Heart left ventricle (tissue), 13 donors: ENCODE measurements at regions not wholly inside any gene's neighbourhood (a gene's known extent, or its start where the extent isn't known, plus 50 kb on each side); places are given as distances from the start of the nearest gene placed in this dataset.

Experiments used
- CTCF ChIP-seq, 12 donors: fragments of 200-600 bp; sonication (generic) in 4 of 12; IDR thresholded peaks; one replicate each; pipeline versions ENCODE4 v1.5.0 to v1.8.0; 2018 to 2022; ENCODE audit warnings: antibody characterized with exemption in 12 of 12, mild to moderate bottlenecking in 5 of 12
- POLR2A ChIP-seq, 2 donors: fragments of 450-650 bp; IDR thresholded peaks; one replicate each; pipeline ENCODE4 v1.6.1; 2017; ENCODE audit warnings: antibody characterized with exemption in 2 of 2, mild to moderate bottlenecking in 2 of 2, moderate library complexity in 2 of 2
- donor health status: ischemic (EF 13 %, LVEDD 7.1; RV severe dilation, severe dysfunction).
- donor health status: DM: no; HTN: yes; CAD: no.
- donor health status: DM: no; HTN: no; CAD: no.
- donor health status: ischemic (EF 25% LVEDD 6.9; RV normal size, moderate dysfunction).
- donor health status: ischemic (EF 25% LVEDD 5.7; RV mildly dilated, moderate dysfunction).
- donor health status: ischemic (EF 35%, LVEDD 5.7; RV mildly dilated, moderate dysfunction).
- donor health status: nonischemic (EF 11% LVEDD 7.7; RV severe dilation, severe dysfunction).
- donor health status: DM: yes; HTN: yes; CAD: no.
- donor health status: PGD.
- donor health status: ischemic (EF 29% LVEDD 5.4; RV normal size, mild dysfunction).
- donor health status: nonischemic (EF 23%, LVEDD 6.1; RV moderate dilation, normal function).

- TF ChIP-seq CTCF (IDR thresholded peaks at IDR 0.05) (no peak), POLR2A (IDR thresholded peaks at IDR 0.05) (no peak)
Observed at GRCh38 chr11:94700622-94701021, 67.5 kb upstream of the AMOTL1 start.
